ENCODE measurements at regions not wholly inside any gene's neighbourhood (a gene's known extent, or its start where the extent isn't known, plus 50 kb on each side); places are given as distances from the start of the nearest gene placed in this dataset.

GRCh38 chr6:16828058-16828457 lies 66.8 kb upstream of the ATXN1 start:
- no peak for TF ChIP-seq CTCF (IDR thresholded peaks at IDR 0.05; ENCODE audit: low read depth, low read length)
- Histone ChIP-seq H3K36me3 (no peaks in the 10 kb centered on the region), H3K9me3 (ENCODE audit: severe bottlenecking) (no peaks in the 10 kb centered on the region), H3K27me3 (ENCODE audit: insufficient read depth, low read depth, severe bottlenecking) (no peaks in the 10 kb centered on the region), H3K4me3 (ENCODE audit: low read depth, low read length) (no peak overlapping the region), H3K27ac (no peak overlapping the region)
- DNase-seq, result no peak

- Histone ChIP-seq H3K9me3 (ENCODE audit: severe bottlenecking) (no peaks in the 10 kb centered on the region), H3K4me3 (ENCODE audit: low read depth, low read length) (no peak overlapping the region), H3K27me3 (ENCODE audit: insufficient read depth, low read depth, severe bottlenecking) (no peaks in the 10 kb centered on the region), H3K27ac (no peak overlapping the region), H3K36me3 (no peaks in the 10 kb centered on the region)
- no peak for TF ChIP-seq CTCF (IDR thresholded peaks at IDR 0.05; ENCODE audit: low read depth, low read length)
- no peak for DNase-seq
Measured at GRCh38 chr6:16827627-16828026, 66.4 kb upstream of the ATXN1 start.

- Histone ChIP-seq H3K36me3 (no peaks in the 10 kb centered on the region), H3K27ac (no peak overlapping the region), H3K27me3 (ENCODE audit: insufficient read depth, low read depth, severe bottlenecking) (no peaks in the 10 kb centered on the region), H3K9me3 (ENCODE audit: severe bottlenecking) (no peaks in the 10 kb centered on the region), H3K4me3 (ENCODE audit: low read depth, low read length) (no peak overlapping the region)
- no peak for TF ChIP-seq CTCF (IDR thresholded peaks at IDR 0.05; ENCODE audit: low read depth, low read length)
- DNase-seq, result no peak
Measured at GRCh38 chr6:16825784-16826183, 64.5 kb upstream of the ATXN1 start.

GRCh38 chr6:16824845-16825685 lies 63.8 kb upstream of the ATXN1 start:
- Histone ChIP-seq H3K27me3 (ENCODE audit: insufficient read depth, low read depth, severe bottlenecking) (no peaks in the 10 kb centered on the region), H3K36me3 (no peaks in the 10 kb centered on the region), H3K4me3 (ENCODE audit: low read depth, low read length) (no peak overlapping the region), H3K27ac (no peak overlapping the region), H3K9me3 (ENCODE audit: severe bottlenecking) (peaks cover 4% of the 10 kb centered on the region)
- DNase-seq, result no peak
- TF ChIP-seq CTCF (IDR thresholded peaks at IDR 0.05; ENCODE audit: low read depth, low read length), result no peak

- no peaks in the 10 kb centered on the region for H3K27me3 ChIP-seq (ENCODE audit: insufficient read depth, low read depth, severe bottlenecking)
- DNase-seq, result no peak
Measured at GRCh38 chr6:16823718-16824352, 62.6 kb upstream of the ATXN1 start.

More at GRCh38 chr6:16823718-16824352, 62.6 kb upstream of the ATXN1 start:
- Histone ChIP-seq H3K4me3 (ENCODE audit: low read depth, low read length) (no peak overlapping the region), H3K36me3 (no peaks in the 10 kb centered on the region), H3K27ac (no peak overlapping the region), H3K9me3 (ENCODE audit: severe bottlenecking) (peaks cover 5% of the 10 kb centered on the region)
- TF ChIP-seq CTCF (IDR thresholded peaks at IDR 0.05; ENCODE audit: low read depth, low read length), result no peak

Measured in WERI-Rb-1 (cell line).